ENCODE measurements at regions not wholly inside any gene's neighbourhood (a gene's known extent, or its start where the extent isn't known, plus 50 kb on each side); places are given as distances from the start of the nearest gene placed in this dataset.
A peak's percentile ranks its signal among the peaks of the same experiment; 100 is the strongest.

GRCh38 chr9:115614326-115614999 lies 496.5 kb upstream of the TNC start:
- TF ChIP-seq CTCF (IDR thresholded peaks at IDR 0.05; ENCODE audit: insufficient read depth, low read length, missing control alignments), result no peak
- CTCF ChIA-PET, result interaction anchor here (1.5 to 2.1 kb wide), 2 partner anchors 21 to 22 kb away, joined by 5 to 8 read pairs; no protein-coding TSS in a partner anchor
- no peak for DNase-seq (ENCODE audit: low read depth, low spot score)

GRCh38 chr9:115615000-115615401 lies 497.0 kb upstream of the TNC start:
- DNase-seq (ENCODE audit: low read depth, low spot score), result peak; percentile 64
- CTCF ChIA-PET, result interaction anchor here (0.7 to 2.1 kb wide), 4 partner anchors 9 to 501 kb away, joined by 3 to 8 read pairs (median 4); no protein-coding TSS in a partner anchor
- no peak overlapping the region for H3K4me3 ChIP-seq (ENCODE audit: low read depth, low read length)
- POLR2A ChIA-PET, result interaction anchor here (0.7 to 2.0 kb wide), 6 partner anchors 10 to 58 kb away, joined by 3 to 8 read pairs (median 6); no protein-coding TSS in a partner anchor
- TF ChIP-seq CTCF (IDR thresholded peaks at IDR 0.05; ENCODE audit: insufficient read depth, low read length, missing control alignments), result no peak

More at GRCh38 chr9:115614326-115614999, 496.5 kb upstream of the TNC start:
- POLR2A ChIA-PET, result interaction anchor here (1.0 to 1.5 kb wide), 2 partner anchors 18 to 26 kb away, joined by 3 to 8 read pairs; no protein-coding TSS in a partner anchor
- H3K4me3 ChIP-seq (ENCODE audit: low read depth, low read length), result no peak overlapping the region

- ChIA-PET CTCF (interaction anchor here (0.7 to 2.1 kb wide), 7 partner anchors 8 to 500 kb away, joined by 3 to 8 read pairs (median 3); no protein-coding TSS in a partner anchor), POLR2A (interaction anchor here (0.7 to 2.0 kb wide), 7 partner anchors 11 to 57 kb away, joined by 3 to 8 read pairs (median 5); no protein-coding TSS in a partner anchor)
- H3K4me3 ChIP-seq (ENCODE audit: low read depth, low read length), result no peak overlapping the region
- no peak for TF ChIP-seq CTCF (IDR thresholded peaks at IDR 0.05; ENCODE audit: insufficient read depth, low read length, missing control alignments)
- DNase-seq (ENCODE audit: low read depth, low spot score), result peak; percentile 71
These were observed 498.1 kb upstream of the TNC start for GRCh38 chr9:115615821-115616665.

GRCh38 chr9:115616666-115617239 lies 498.8 kb upstream of the TNC start:
- CTCF ChIA-PET, result interaction anchor here (0.9 to 2.1 kb wide), 4 partner anchors 14 to 54 kb away, joined by 3 to 8 read pairs (median 4); no protein-coding TSS in a partner anchor
- no peak overlapping the region for H3K4me3 ChIP-seq (ENCODE audit: low read depth, low read length)
- POLR2A ChIA-PET, result interaction anchor here (0.7 to 2.0 kb wide), 3 partner anchors 10 to 52 kb away, joined by 3 to 8 read pairs (median 3); no protein-coding TSS in a partner anchor

GRCh38 chr9:115625251-115625650 lies 507.3 kb upstream of the TNC start:
- ChIA-PET POLR2A (interaction anchor here (0.8 kb wide), 1 partner anchor 319 kb away, joined by 3 read pairs; no protein-coding TSS in a partner anchor), CTCF (interaction anchor here (1.3 to 2.0 kb wide), 2 partner anchors 32 to 78 kb away, joined by 3 to 8 read pairs; no protein-coding TSS in a partner anchor)
- no peak for TF ChIP-seq CTCF (IDR thresholded peaks at IDR 0.05; ENCODE audit: insufficient read depth, low read length, missing control alignments)

More at GRCh38 chr9:115616666-115617239, 498.8 kb upstream of the TNC start:
- no peak for TF ChIP-seq CTCF (IDR thresholded peaks at IDR 0.05; ENCODE audit: insufficient read depth, low read length, missing control alignments)
- DNase-seq (ENCODE audit: low read depth, low spot score), result no peak

More at GRCh38 chr9:115625251-115625650, 507.3 kb upstream of the TNC start:
- DNase-seq (ENCODE audit: low read depth, low spot score), result no peak
- no peak overlapping the region for H3K4me3 ChIP-seq (ENCODE audit: low read depth, low read length)
